ENCODE measurements at regions not wholly inside any gene's neighbourhood (a gene's known extent, or its start where the extent isn't known, plus 50 kb on each side); places are given as distances from the start of the nearest gene placed in this dataset.

DNA sequence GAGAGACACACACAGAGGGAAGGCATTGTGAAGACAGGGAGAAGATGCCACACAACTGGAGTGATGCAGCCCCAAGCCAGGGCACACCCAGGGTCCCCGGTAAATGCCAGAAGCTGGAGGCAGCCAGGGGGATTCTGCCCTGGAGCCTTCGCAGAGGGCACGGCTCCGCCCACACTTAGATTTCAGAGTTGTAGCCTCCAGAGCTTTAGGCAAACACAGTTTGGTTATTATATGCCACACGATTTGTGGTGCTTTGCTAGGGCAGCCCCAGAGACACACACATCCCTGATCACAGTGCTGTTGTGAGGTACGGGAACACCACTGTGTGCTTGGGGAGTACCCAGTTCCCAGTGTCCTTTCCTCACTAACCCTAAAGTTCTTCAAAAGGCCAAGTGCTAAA lies 280.6 kb downstream of the SMOC2 start:
- TF ChIP-seq, protein P1, sequence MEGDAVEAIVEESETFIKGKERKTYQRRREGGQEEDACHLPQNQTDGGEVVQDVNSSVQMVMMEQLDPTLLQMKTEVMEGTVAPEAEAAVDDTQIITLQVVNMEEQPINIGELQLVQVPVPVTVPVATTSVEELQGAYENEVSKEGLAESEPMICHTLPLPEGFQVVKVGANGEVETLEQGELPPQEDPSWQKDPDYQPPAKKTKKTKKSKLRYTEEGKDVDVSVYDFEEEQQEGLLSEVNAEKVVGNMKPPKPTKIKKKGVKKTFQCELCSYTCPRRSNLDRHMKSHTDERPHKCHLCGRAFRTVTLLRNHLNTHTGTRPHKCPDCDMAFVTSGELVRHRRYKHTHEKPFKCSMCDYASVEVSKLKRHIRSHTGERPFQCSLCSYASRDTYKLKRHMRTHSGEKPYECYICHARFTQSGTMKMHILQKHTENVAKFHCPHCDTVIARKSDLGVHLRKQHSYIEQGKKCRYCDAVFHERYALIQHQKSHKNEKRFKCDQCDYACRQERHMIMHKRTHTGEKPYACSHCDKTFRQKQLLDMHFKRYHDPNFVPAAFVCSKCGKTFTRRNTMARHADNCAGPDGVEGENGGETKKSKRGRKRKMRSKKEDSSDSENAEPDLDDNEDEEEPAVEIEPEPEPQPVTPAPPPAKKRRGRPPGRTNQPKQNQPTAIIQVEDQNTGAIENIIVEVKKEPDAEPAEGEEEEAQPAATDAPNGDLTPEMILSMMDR (IDR thresholded peaks at IDR 0.05), result no peak
- TF ChIP-seq POLR2A (IDR thresholded peaks at IDR 0.05), result no peak

Measured in tibial nerve (tissue), 3 donors.